ENCODE measurements at regions not wholly inside any gene's neighbourhood (a gene's known extent, or its start where the extent isn't known, plus 50 kb on each side); places are given as distances from the start of the nearest gene placed in this dataset.

DNA sequence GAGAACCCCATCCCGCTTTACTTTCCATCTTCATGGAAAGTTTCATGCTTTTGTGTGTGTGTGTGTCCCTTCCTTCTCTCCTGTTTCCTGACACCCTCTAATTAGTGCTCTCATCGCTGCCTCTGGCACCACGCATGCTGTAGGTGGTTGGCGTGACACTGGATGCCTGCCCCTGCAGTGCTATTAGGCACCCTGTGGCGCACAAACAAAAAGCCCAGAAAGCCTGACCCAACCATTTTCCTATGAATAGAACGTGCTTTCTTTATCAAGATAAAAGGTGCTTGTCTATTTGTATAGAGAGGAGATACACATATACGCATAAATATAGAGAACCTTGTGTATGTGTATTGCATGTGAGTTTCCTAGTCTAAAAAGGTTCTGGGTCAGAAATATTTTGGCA is 120.8 kb upstream of the CDCA7L start:
- no peak overlapping the region for H3K27ac ChIP-seq
- 70% methylated on average over 7 of the region's 7 CpGs for WGBS (ENCODE audit: low lambda C conversion rate, missing lambda C conversion rate)
- H3K4me1 ChIP-seq (ENCODE audit: insufficient read depth), result no peaks in the 10 kb centered on the region
- TF ChIP-seq EZH2 (IDR thresholded peaks at IDR 0.05; ENCODE audit: borderline replicate concordance), result no peak
- TF ChIP-seq, protein P1, sequence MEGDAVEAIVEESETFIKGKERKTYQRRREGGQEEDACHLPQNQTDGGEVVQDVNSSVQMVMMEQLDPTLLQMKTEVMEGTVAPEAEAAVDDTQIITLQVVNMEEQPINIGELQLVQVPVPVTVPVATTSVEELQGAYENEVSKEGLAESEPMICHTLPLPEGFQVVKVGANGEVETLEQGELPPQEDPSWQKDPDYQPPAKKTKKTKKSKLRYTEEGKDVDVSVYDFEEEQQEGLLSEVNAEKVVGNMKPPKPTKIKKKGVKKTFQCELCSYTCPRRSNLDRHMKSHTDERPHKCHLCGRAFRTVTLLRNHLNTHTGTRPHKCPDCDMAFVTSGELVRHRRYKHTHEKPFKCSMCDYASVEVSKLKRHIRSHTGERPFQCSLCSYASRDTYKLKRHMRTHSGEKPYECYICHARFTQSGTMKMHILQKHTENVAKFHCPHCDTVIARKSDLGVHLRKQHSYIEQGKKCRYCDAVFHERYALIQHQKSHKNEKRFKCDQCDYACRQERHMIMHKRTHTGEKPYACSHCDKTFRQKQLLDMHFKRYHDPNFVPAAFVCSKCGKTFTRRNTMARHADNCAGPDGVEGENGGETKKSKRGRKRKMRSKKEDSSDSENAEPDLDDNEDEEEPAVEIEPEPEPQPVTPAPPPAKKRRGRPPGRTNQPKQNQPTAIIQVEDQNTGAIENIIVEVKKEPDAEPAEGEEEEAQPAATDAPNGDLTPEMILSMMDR (IDR thresholded peaks at IDR 0.05; ENCODE audit: poor library complexity), result no peak
- no peaks in the 10 kb centered on the region for H3K36me3 ChIP-seq (replicated peaks; ENCODE audit: insufficient read depth, low read depth)
- H4K20me1 ChIP-seq (ENCODE audit: insufficient read depth, poor library complexity, severe bottlenecking), result no peaks in the 10 kb centered on the region
- no peak overlapping the region for H2AFZ ChIP-seq
- DNase-seq (ENCODE audit: low spot score), result no peak
- H3K79me2 ChIP-seq, result no peaks in the 10 kb centered on the region
- H3K4me2 ChIP-seq, result no peak overlapping the region
- H3K27me3 ChIP-seq, result peaks cover 6% of the 10 kb centered on the region
- H3K9me2 ChIP-seq (replicated peaks; ENCODE audit: insufficient read depth), result no peaks in the 10 kb centered on the region
- no peak overlapping the region for H3K4me3 ChIP-seq
- H3K9me3 ChIP-seq (ENCODE audit: low read depth), result no peaks in the 10 kb centered on the region

DNA sequence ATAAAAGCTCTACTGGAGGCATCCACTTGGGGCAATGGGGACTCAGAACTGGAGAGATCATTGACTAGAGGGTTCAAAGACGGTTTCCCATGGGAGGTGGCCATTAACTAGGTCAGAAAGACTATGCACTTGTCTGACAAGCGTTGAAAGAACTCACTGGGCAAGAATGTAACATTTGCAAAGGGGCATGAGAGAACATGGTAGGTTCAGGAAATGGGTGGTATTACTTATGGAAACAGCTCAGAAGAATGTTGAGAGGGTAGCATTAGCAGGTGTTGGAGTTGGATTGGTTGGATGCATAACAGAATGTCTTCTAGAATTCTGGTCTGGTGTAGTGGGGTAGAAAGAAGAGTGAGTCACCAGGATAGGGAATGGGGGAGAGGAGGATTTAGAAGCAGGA is 119.1 kb upstream of the CDCA7L start:
- H3K4me2 ChIP-seq, result no peak overlapping the region
- no peaks in the 10 kb centered on the region for H3K9me3 ChIP-seq (ENCODE audit: low read depth)
- WGBS (ENCODE audit: low lambda C conversion rate, missing lambda C conversion rate), result 86% methylated on average over 2 of the region's 2 CpGs
- no peaks in the 10 kb centered on the region for H3K9me2 ChIP-seq (replicated peaks; ENCODE audit: insufficient read depth)
- H3K4me1 ChIP-seq (ENCODE audit: insufficient read depth), result no peaks in the 10 kb centered on the region
- TF ChIP-seq, protein P1 (IDR thresholded peaks at IDR 0.05; ENCODE audit: poor library complexity), result no peak
- TF ChIP-seq EZH2phosphoT487 (IDR thresholded peaks at IDR 0.05; ENCODE audit: low read depth, severe bottlenecking, unreplicated experiment) (no peak), EZH2 (IDR thresholded peaks at IDR 0.05; ENCODE audit: borderline replicate concordance) (no peak)
- H3K27me3 ChIP-seq, result peaks cover 6% of the 10 kb centered on the region
- no peak overlapping the region for H2AFZ ChIP-seq
- no peaks in the 10 kb centered on the region for H4K20me1 ChIP-seq (ENCODE audit: insufficient read depth, poor library complexity, severe bottlenecking)
- no peak for DNase-seq (ENCODE audit: low spot score)
- H3K4me3 ChIP-seq, result no peak overlapping the region
- H3K27ac ChIP-seq, result no peak overlapping the region
- H3K79me2 ChIP-seq, result no peaks in the 10 kb centered on the region
- H3K36me3 ChIP-seq (replicated peaks; ENCODE audit: insufficient read depth, low read depth), result no peaks in the 10 kb centered on the region

DNA sequence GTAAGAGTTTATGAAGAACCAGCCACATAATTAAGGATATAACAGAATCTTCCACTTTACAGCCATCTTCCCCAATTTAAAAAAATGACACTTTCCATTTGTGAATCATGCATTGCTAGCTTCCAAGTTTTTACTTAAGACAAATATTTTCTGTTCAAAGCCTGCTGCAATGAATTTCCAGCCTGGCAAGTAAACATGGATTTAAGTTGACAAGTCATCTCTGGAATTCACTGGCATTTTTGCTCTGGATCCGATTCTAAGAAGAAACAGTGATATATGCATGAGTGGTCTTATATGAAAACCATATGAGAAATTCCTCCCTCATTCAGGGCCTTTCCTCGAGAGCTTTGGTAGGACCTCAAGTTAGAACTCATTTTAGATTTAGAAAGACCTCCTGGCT is 116.1 kb upstream of the CDCA7L start:
- H3K36me3 ChIP-seq (replicated peaks; ENCODE audit: insufficient read depth, low read depth), result no peaks in the 10 kb centered on the region
- no peaks in the 10 kb centered on the region for H3K4me1 ChIP-seq (ENCODE audit: insufficient read depth)
- H3K9me3 ChIP-seq (ENCODE audit: low read depth), result no peaks in the 10 kb centered on the region
- no peak overlapping the region for H3K4me2 ChIP-seq
- no peak overlapping the region for H3K4me3 ChIP-seq
- no peaks in the 10 kb centered on the region for H4K20me1 ChIP-seq (ENCODE audit: insufficient read depth, poor library complexity, severe bottlenecking)
- no peaks in the 10 kb centered on the region for H3K79me2 ChIP-seq
- TF ChIP-seq, protein P1 (IDR thresholded peaks at IDR 0.05; ENCODE audit: poor library complexity), result no peak
- no peak for TF ChIP-seq EZH2 (IDR thresholded peaks at IDR 0.05; ENCODE audit: borderline replicate concordance)
- no peak for TF ChIP-seq EZH2phosphoT487 (IDR thresholded peaks at IDR 0.05; ENCODE audit: low read depth, severe bottlenecking, unreplicated experiment)
- no peak overlapping the region for H2AFZ ChIP-seq
- H3K27ac ChIP-seq, result no peak overlapping the region
- DNase-seq (ENCODE audit: low spot score), result no peak
- H3K9me2 ChIP-seq (replicated peaks; ENCODE audit: insufficient read depth), result no peaks in the 10 kb centered on the region
- 64% methylated on average over 2 of the region's 2 CpGs for WGBS (ENCODE audit: low lambda C conversion rate, missing lambda C conversion rate)
- H3K27me3 ChIP-seq, result peaks cover 6% of the 10 kb centered on the region

- no peaks in the 10 kb centered on the region for H4K20me1 ChIP-seq (ENCODE audit: insufficient read depth, poor library complexity, severe bottlenecking)
- H3K79me2 ChIP-seq, result no peaks in the 10 kb centered on the region
- TF ChIP-seq EZH2phosphoT487 (IDR thresholded peaks at IDR 0.05; ENCODE audit: low read depth, severe bottlenecking, unreplicated experiment) (no peak), EZH2 (IDR thresholded peaks at IDR 0.05; ENCODE audit: borderline replicate concordance) (no peak)
- TF ChIP-seq, protein P1 (IDR thresholded peaks at IDR 0.05; ENCODE audit: poor library complexity), result no peak
- no peaks in the 10 kb centered on the region for H3K9me3 ChIP-seq (ENCODE audit: low read depth)
- H2AFZ ChIP-seq, result no peak overlapping the region
- H3K9me2 ChIP-seq (replicated peaks; ENCODE audit: insufficient read depth), result no peaks in the 10 kb centered on the region
- no peak overlapping the region for H3K4me2 ChIP-seq
- no peaks in the 10 kb centered on the region for H3K4me1 ChIP-seq (ENCODE audit: insufficient read depth)
- H3K27ac ChIP-seq, result no peak overlapping the region
- WGBS (ENCODE audit: low lambda C conversion rate, missing lambda C conversion rate), result 95% methylated on average over 3 of the region's 3 CpGs
- no peak overlapping the region for H3K4me3 ChIP-seq
- H3K36me3 ChIP-seq (replicated peaks; ENCODE audit: insufficient read depth, low read depth), result no peaks in the 10 kb centered on the region
- no peak for DNase-seq (ENCODE audit: low spot score)
- H3K27me3 ChIP-seq, result peaks cover 6% of the 10 kb centered on the region
These were observed 115.2 kb upstream of the CDCA7L start for GRCh38 chr7:22060863-22061262.

Data from hepatocyte (in vitro differentiated cells).